ENCODE measurements at regions not wholly inside any gene's neighbourhood (a gene's known extent, or its start where the extent isn't known, plus 50 kb on each side); places are given as distances from the start of the nearest gene placed in this dataset.

- no peak for DNase-seq (ENCODE audit: low read depth in 2 of 2)
Measured at GRCh38 chr3:171956181-171956683, 83.1 kb upstream of the FNDC3B start.

GRCh38 chr3:171956705-171957104 is 82.7 kb upstream of the FNDC3B start:
- no peak for DNase-seq (ENCODE audit: low read depth in 2 of 2)

- DNase-seq (ENCODE audit: low read depth in 2 of 2), result no peak
Measured at GRCh38 chr3:171959532-171960089, 79.8 kb upstream of the FNDC3B start.

GRCh38 chr3:171960159-171960558 is 79.2 kb upstream of the FNDC3B start:
- no peak for DNase-seq (ENCODE audit: low read depth in 2 of 2)

GRCh38 chr3:171962137-171962720 is 77.1 kb upstream of the FNDC3B start:
- DNase-seq (ENCODE audit: low read depth in 2 of 2), result no peak

- DNase-seq (ENCODE audit: low read depth in 2 of 2), result no peak
Measured at GRCh38 chr3:171963546-171963945, 75.8 kb upstream of the FNDC3B start.

- no peak for DNase-seq (ENCODE audit: low read depth in 2 of 2)
Measured at GRCh38 chr3:171965067-171965712, 74.2 kb upstream of the FNDC3B start.

GRCh38 chr3:171966533-171967136 is 72.7 kb upstream of the FNDC3B start:
- DNase-seq (ENCODE audit: low read depth in 2 of 2), result no peak

- DNase-seq (ENCODE audit: low read depth in 2 of 2), result peak; percentile 89 to 92
Measured at GRCh38 chr3:171967137-171967783, 72.1 kb upstream of the FNDC3B start.

- DNase-seq (ENCODE audit: low read depth in 2 of 2), result peak; percentile 84 to 89
Measured at GRCh38 chr3:171967932-171968678, 71.3 kb upstream of the FNDC3B start.

- DNase-seq (ENCODE audit: low read depth in 2 of 2), result no peak
Measured at GRCh38 chr3:171970301-171970788, 69.0 kb upstream of the FNDC3B start.

- DNase-seq (ENCODE audit: low read depth in 2 of 2), result no peak
Measured at GRCh38 chr3:171971919-171972514, 67.4 kb upstream of the FNDC3B start.

- no peak for DNase-seq (ENCODE audit: low read depth in 2 of 2)
Measured at GRCh38 chr3:171972871-171973348, 66.5 kb upstream of the FNDC3B start.

GRCh38 chr3:171974986-171975837 is 64.2 kb upstream of the FNDC3B start:
- DNase-seq (ENCODE audit: low read depth in 2 of 2), result peak in 1 of 2 experiments; percentile 39

GRCh38 chr3:171976526-171976925 is 62.9 kb upstream of the FNDC3B start:
- DNase-seq (ENCODE audit: low read depth in 2 of 2), result no peak

- no peak for DNase-seq (ENCODE audit: low read depth in 2 of 2)
Measured at GRCh38 chr3:171977441-171977840, 61.9 kb upstream of the FNDC3B start.

- no peak for DNase-seq (ENCODE audit: low read depth in 2 of 2)
Measured at GRCh38 chr3:171977860-171978259, 61.5 kb upstream of the FNDC3B start.

GRCh38 chr3:171978390-171978789 is 61.0 kb upstream of the FNDC3B start:
- no peak for DNase-seq (ENCODE audit: low read depth in 2 of 2)

GRCh38 chr3:171979081-171979480 is 60.3 kb upstream of the FNDC3B start:
- DNase-seq (ENCODE audit: low read depth in 2 of 2), result no peak
